RPMI7951 (cell line): ENCODE measurements at regions not wholly inside any gene's neighbourhood (a gene's known extent, or its start where the extent isn't known, plus 50 kb on each side); places are given as distances from the start of the nearest gene placed in this dataset.
"Not testable (repeated sequence)": the region's sequence is repeated elsewhere in the genome, so short reads cannot be mapped to it uniquely, and the experiment has no call there.

Experiments used
- DNase-seq: peaks from one replicate; pipeline ENCODE4 v3.0.0-alpha.2; 2012; ENCODE audit warnings: low read depth

GRCh38 chr21:35606146-35606545 is 454.2 kb downstream of the SETD4 start:
- no peak for DNase-seq

DNA sequence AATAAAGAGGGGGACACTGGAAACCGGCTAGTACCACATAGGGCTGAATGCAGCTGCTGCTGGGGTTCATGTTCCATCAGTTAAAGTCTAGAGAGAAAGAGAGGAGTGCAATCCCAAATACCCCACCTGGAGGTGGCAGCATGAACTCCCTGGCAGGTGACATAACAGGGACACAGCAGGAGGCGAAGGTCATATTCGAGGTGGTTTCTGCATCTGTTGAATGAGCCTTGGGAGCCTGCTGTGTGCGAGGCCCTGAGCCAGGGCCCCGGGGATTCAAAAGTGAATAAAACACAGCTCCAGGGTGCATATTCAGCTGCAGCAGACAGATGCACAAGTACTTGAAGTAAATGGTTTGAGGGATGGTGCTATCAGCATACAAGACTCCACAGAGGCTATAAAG is 456.8 kb downstream of the SETD4 start:
- no peak for DNase-seq

DNA sequence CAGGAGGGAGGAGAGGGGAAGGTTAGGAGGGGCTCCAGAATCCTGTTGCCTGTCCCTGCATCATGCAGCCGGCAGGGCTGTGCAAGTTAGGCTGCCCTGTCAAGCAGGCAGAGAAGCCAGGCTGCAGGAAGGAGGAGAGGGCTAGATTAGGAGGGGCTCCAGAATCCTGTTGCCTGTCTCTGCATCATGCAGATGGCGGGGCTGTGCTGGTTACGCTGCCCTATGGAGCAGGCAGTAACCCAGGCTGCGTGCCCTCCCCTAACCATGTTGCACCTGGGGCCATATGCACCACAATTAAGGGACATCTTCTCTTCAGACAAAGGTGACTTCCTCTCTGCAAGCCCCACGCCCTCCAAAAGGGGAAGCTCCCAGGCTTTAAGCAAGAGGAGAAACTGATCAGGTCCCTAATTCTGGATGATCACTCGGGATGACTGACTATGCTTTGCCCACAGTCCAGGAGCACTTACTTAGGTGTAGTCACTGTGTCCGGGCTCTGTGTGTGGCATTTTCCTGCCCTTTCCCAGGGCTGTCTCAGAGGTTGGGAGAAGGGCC is 457.4 kb downstream of the SETD4 start:
- no peak for DNase-seq

- DNase-seq = no peak
Measured at GRCh38 chr21:35601211-35601610, 459.1 kb downstream of the SETD4 start.

DNA sequence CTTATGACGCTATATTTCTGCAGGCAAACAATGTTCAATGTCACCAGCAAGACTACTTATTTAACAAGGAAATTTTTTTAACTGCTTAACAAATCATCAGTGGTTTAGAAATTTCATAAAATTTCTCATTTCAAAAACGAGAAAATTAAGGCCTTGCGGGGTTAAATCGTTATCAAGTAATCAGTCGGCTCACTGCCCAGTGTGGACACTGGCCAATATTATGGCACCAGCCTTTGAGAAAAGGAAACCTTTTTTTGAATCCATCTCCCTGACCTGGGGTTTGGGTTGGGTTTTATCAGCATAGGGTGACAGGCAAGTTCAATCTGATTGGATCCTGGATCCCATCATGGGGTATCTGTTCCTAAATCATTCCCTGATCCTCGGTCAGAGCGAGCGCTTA is 461.2 kb downstream of the SETD4 start:
- no peak for DNase-seq

DNA sequence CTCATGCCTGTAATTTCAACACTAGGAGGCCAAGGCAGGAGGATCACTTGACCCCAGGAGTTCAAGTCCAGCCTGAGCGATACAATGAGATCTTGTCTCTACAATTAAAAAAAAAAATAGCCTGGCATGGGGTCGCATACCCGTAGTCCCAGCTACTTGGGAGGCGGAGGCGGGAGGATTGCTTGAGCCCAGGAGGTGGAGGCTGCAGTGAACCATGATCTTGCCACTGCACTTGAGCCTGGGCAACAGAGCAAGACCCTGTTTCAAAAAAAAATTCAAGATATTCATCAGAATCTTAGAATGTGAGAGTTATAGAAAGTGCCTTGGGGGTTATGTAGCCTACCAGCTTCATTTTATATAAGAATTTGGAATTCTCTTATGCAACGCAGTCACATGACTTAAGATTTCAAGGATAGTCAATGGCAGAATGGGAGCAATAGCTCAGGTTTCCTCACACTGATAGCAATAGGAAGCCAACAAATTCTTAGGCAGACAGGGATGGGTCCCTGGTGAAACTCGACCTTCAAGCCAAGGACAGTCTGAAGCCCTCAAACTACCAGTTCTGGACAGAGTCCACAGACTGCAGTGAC is 462.5 kb downstream of the SETD4 start:
- no peak for DNase-seq

GRCh38 chr21:35594905-35595304 is 465.4 kb downstream of the SETD4 start:
- no peak for DNase-seq

DNA sequence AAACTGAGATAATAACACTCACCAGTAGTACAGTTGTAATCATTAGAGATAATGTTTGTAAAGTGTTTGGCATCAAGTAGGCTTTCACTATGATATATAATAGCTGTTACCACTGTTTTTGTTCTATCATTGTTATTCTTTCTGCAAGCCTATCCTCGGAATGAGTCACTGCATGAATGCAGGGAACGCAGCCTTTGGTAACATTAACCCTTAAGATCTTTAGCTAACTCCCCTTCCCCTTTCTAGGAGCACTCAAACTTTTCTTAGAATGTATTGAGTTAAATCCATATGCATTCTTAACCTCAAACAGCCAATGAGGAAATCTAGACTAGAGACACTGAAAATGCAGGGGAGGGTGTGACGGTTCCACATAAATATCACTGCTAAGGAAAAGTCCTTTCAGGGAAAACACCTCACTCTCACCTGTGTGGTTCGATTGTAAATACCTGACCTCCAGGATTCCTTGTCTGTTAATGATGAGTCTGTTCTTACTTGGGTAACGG is 467.3 kb downstream of the SETD4 start:
- DNase-seq = peak; percentile 25

DNA sequence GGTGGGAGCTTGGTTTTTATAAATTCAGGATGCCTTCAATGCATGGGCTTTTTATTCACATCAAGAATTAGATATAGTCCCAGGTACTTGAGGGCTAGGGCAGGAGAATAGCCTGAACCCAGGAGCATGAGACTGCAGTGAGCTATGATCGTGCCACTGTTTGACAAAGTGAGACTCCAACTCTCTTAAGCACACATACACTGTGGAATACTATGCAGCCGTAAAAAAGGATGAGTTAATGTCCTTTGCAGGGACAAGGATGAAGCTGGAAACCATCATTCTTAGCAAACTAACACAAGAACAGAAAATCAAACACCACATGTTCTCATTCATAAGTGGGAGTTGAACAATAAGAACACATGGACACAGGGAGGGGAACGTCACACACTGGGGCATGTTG is 470.0 kb downstream of the SETD4 start:
- DNase-seq = not testable (repeated sequence)

- no peak for DNase-seq
Measured at GRCh38 chr21:35587841-35588380, 472.4 kb downstream of the SETD4 start.

- DNase-seq = no peak
Measured at GRCh38 chr21:35586305-35586704, 474.0 kb downstream of the SETD4 start.

GRCh38 chr21:35585878-35586277 is 474.4 kb downstream of the SETD4 start:
- no peak for DNase-seq

- no peak for DNase-seq
Measured at GRCh38 chr21:35585155-35585554, 475.2 kb downstream of the SETD4 start.

DNA sequence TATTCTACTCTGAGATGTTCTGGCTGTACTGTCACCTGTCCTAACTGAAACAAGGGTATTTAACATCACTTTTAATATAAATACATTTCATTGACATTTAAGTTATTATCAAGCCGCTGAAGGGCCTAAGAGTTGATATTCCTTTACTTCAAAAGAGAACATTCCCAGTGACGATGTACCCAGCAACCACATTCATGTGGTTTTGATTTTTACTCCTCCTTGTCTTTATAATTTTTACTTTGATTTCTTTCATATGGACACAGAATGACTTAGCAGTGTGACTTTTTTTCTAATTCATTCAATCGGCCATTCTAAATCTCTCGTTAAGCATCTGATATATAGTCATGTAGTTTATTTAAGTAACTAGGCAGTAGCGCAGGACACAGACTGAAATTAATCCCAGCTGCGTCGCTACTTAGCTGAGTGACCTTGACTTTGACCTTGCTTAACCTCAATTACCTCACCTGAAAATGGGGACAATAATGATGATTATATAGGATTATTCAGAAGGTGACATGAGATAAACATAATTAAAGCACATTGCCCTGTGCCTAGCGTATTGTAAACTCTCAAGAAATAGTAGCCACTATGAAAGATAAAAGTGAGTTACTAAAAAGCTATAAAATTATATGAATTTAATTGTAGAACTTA is 476.6 kb downstream of the SETD4 start:
- DNase-seq = no peak

GRCh38 chr21:35582731-35583130 is 477.6 kb downstream of the SETD4 start:
- DNase-seq = no peak

GRCh38 chr21:35581640-35582039 is 478.7 kb downstream of the SETD4 start:
- no peak for DNase-seq

DNA sequence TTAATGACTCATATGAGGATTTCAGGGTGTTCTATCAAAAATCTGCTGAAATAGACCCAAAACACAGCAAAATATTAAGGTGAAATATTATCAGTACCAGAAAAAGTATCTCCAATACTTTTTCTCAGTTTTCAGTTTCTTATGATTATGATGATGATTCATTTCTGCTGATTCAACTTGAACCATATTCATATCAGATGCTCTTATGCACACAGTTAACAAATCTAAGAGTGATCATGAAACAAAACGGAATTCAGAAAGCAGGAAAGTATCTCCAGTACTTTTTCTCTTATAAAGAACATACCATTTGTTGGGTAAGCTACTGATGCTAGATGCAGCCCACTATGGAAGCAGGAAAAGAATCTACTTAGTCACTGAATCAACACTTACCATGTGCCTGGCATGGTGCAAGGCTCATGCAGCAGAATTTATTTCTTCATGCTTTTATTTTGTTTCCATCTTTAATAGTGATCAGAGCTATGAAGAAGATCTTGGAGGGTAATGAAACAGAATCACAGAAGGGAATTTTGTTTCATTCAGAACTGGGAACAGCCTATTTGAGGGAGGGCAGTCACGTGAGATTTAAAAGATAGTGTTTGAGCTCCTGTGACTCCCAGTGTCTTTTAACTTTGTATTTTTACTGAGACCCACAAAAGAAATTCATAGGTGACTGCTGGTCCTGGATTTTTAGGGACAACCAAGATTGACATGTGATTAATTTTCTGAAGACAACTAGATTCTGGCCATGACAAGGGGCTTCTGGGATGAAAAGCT is 480.6 kb downstream of the SETD4 start:
- peak; percentile 8 for DNase-seq

DNA sequence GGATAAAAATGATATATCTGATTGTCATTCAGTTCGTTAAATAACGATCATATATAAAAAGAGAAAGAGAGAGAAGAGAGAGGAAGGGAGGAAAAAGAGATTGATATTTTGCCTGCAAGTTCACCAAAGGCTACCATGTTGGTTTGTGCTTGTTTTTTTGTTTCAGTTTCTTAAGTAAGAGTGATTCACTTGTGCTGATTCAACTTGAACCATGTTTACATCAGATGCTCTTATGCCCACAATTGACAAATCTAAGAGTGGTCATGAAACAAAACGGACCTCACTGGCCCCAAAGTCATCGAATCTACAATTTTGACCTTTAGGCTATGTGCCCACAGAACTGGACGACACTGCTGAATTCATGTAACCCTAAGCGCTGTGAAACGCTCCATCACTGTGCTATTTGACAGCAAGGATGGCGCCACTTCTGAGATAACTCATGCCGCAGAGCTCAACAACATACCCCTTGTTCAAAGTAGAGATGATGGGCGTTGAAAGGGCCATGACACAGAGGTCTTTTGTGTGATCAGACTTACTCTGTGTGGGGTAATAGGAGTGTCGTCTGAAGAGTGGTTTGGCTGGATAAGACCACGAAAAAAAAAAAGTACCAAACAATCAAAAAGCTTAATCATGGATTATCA is 481.4 kb downstream of the SETD4 start:
- DNase-seq = peak; percentile 63

DNA sequence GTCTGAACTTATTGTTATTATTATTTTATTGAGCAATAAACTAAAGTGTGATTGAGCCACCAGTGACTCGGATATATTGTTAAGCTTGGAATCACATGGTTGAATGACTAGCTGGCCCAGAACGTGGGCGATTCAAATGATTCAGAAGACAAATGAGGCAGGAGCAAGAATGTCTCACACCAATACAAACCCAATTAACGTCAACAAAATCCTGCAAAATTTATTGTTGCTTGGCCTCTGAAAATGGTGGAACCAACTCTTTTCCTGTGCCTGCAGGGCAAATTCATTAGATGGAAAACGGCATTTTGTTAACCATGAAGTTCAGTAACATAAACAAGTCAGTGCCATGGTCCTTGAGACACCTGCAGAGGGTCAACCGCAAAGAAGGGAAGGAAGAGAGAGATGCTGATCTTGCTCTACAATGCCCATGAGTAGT is 482.0 kb downstream of the SETD4 start:
- peak; percentile 88 for DNase-seq

GRCh38 chr21:35575280-35575915 is 484.9 kb downstream of the SETD4 start:
- peak; percentile 82 for DNase-seq
